HG03571 (cell line): ENCODE measurements at regions not wholly inside any gene's neighbourhood (a gene's known extent, or its start where the extent isn't known, plus 50 kb on each side); places are given as distances from the start of the nearest gene placed in this dataset.

ENCODE experiments used
- ATAC-seq: cut with Tn5 transposase; IDR thresholded peaks from one replicate; pipeline ENCODE4 v1.9.1; 2021; ENCODE audit not compliant: unreplicated experiment

GRCh38 chr6:113383701-113384100 lies 473.4 kb upstream of the MARCKS start:
- ATAC-seq: no peak

- no peak for ATAC-seq
These were observed 472.1 kb upstream of the MARCKS start for GRCh38 chr6:113385020-113385431.

GRCh38 chr6:113388996-113389395 lies 468.1 kb upstream of the MARCKS start:
- ATAC-seq: no peak

GRCh38 chr6:113392551-113393055 lies 464.5 kb upstream of the MARCKS start:
- no peak for ATAC-seq

- ATAC-seq: no peak
These were observed 462.9 kb upstream of the MARCKS start for GRCh38 chr6:113394216-113394615.

- no peak for ATAC-seq
These were observed 462.4 kb upstream of the MARCKS start for GRCh38 chr6:113394729-113395128.

GRCh38 chr6:113396730-113397129 lies 460.4 kb upstream of the MARCKS start:
- ATAC-seq: no peak

- no peak for ATAC-seq
These were observed 459.9 kb upstream of the MARCKS start for GRCh38 chr6:113397236-113397635.

GRCh38 chr6:113401231-113401630 lies 455.9 kb upstream of the MARCKS start:
- no peak for ATAC-seq

- no peak for ATAC-seq
These were observed 454.6 kb upstream of the MARCKS start for GRCh38 chr6:113402544-113402943.

GRCh38 chr6:113403966-113404595 lies 453.1 kb upstream of the MARCKS start:
- ATAC-seq: no peak

- no peak for ATAC-seq
These were observed 451.7 kb upstream of the MARCKS start for GRCh38 chr6:113405326-113406047.

- no peak for ATAC-seq
These were observed 451.0 kb upstream of the MARCKS start for GRCh38 chr6:113406048-113406695.

- ATAC-seq: no peak
These were observed 446.1 kb upstream of the MARCKS start for GRCh38 chr6:113411011-113411410.

GRCh38 chr6:113412589-113413357 lies 444.4 kb upstream of the MARCKS start:
- ATAC-seq: no peak

GRCh38 chr6:113414511-113414910 lies 442.6 kb upstream of the MARCKS start:
- ATAC-seq: no peak

GRCh38 chr6:113416170-113416569 lies 441.0 kb upstream of the MARCKS start:
- ATAC-seq: no peak

GRCh38 chr6:113420290-113420689 lies 436.9 kb upstream of the MARCKS start:
- no peak for ATAC-seq

- ATAC-seq: no peak
These were observed 435.1 kb upstream of the MARCKS start for GRCh38 chr6:113421997-113422396.

GRCh38 chr6:113423956-113424355 lies 433.2 kb upstream of the MARCKS start:
- ATAC-seq: no peak

- no peak for ATAC-seq
These were observed 431.0 kb upstream of the MARCKS start for GRCh38 chr6:113425977-113426660.
